Astrocyte (in vitro differentiated cells and primary cell): ENCODE measurements at regions not wholly inside any gene's neighbourhood (a gene's known extent, or its start where the extent isn't known, plus 50 kb on each side); places are given as distances from the start of the nearest gene placed in this dataset.

Experiments
- EZH2 ChIP-seq: IDR thresholded peaks from 2 replicates; pipeline ENCODE4 v1.6.1; 2012; ENCODE audit warnings: mild to moderate bottlenecking, low read length, inconsistent platforms; ENCODE audit not compliant: insufficient read depth
- TF ChIP-seq, protein P1 (sequence below): IDR thresholded peaks from 2 replicates; pipeline ENCODE4 v1.5.1; 2011; ENCODE audit warnings: low read depth, mild to moderate bottlenecking, inconsistent platforms, low read length, moderate library complexity; ENCODE audit not compliant: insufficient read depth

DNA sequence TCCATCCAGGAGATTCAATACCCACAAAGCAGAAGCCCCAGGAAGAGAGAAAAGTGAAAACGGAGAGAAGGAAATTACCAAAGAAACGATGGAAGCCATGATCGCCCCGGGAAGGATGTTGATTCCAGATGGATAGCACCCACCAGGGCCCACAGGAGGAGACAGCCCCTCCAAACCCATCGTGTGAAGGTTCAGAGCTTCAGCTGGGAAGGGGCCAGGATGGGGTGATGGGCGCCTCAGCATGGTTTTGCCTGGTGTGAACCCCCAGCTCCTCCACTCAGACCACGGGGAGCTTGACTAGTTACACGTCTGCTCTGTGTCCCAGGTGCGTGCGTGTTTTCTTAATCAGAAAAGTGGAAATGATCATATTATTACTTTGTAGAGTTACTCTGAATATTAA lies 264.5 kb downstream of the EIPR1 start:
- TF ChIP-seq, protein P1, sequence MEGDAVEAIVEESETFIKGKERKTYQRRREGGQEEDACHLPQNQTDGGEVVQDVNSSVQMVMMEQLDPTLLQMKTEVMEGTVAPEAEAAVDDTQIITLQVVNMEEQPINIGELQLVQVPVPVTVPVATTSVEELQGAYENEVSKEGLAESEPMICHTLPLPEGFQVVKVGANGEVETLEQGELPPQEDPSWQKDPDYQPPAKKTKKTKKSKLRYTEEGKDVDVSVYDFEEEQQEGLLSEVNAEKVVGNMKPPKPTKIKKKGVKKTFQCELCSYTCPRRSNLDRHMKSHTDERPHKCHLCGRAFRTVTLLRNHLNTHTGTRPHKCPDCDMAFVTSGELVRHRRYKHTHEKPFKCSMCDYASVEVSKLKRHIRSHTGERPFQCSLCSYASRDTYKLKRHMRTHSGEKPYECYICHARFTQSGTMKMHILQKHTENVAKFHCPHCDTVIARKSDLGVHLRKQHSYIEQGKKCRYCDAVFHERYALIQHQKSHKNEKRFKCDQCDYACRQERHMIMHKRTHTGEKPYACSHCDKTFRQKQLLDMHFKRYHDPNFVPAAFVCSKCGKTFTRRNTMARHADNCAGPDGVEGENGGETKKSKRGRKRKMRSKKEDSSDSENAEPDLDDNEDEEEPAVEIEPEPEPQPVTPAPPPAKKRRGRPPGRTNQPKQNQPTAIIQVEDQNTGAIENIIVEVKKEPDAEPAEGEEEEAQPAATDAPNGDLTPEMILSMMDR = no peak
- TF ChIP-seq EZH2 = no peak
